ENCODE measurements at regions not wholly inside any gene's neighbourhood (a gene's known extent, or its start where the extent isn't known, plus 50 kb on each side); places are given as distances from the start of the nearest gene placed in this dataset.
A peak's percentile ranks its signal among the peaks of the same experiment; 100 is the strongest.
"Not testable (repeated sequence)": the region's sequence is repeated elsewhere in the genome, so short reads cannot be mapped to it uniquely, and the experiment has no call there.

DNA sequence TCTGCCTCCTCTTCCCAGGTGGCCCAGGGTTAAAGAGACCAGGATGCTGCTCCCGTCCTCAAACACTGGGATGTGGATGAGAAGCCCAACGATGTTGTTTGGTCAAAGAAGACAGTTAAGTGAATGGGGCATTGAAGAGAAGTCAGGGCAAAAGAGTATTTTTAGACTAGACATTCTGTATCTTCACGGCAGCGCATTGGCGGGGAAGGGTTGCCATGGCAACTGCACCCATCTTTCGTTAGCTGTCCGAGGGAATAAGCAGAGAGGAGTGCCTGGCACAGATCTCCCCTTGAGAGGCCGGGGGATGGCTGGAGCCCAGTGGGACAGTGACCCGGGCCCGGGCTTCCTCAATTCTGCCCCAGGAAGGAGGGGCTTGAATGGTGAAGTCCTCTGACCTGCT, 56.4 kb upstream of the GPR31 start:
- TF ChIP-seq, protein P1, sequence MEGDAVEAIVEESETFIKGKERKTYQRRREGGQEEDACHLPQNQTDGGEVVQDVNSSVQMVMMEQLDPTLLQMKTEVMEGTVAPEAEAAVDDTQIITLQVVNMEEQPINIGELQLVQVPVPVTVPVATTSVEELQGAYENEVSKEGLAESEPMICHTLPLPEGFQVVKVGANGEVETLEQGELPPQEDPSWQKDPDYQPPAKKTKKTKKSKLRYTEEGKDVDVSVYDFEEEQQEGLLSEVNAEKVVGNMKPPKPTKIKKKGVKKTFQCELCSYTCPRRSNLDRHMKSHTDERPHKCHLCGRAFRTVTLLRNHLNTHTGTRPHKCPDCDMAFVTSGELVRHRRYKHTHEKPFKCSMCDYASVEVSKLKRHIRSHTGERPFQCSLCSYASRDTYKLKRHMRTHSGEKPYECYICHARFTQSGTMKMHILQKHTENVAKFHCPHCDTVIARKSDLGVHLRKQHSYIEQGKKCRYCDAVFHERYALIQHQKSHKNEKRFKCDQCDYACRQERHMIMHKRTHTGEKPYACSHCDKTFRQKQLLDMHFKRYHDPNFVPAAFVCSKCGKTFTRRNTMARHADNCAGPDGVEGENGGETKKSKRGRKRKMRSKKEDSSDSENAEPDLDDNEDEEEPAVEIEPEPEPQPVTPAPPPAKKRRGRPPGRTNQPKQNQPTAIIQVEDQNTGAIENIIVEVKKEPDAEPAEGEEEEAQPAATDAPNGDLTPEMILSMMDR (IDR thresholded peaks at IDR 0.05; ENCODE audit: insufficient read depth, low read length) = no peak
- no peak for DNase-seq (ENCODE audit: low read depth)
- H3K4me3 ChIP-seq (ENCODE audit: low read depth, low read length) = no peak overlapping the region

DNA sequence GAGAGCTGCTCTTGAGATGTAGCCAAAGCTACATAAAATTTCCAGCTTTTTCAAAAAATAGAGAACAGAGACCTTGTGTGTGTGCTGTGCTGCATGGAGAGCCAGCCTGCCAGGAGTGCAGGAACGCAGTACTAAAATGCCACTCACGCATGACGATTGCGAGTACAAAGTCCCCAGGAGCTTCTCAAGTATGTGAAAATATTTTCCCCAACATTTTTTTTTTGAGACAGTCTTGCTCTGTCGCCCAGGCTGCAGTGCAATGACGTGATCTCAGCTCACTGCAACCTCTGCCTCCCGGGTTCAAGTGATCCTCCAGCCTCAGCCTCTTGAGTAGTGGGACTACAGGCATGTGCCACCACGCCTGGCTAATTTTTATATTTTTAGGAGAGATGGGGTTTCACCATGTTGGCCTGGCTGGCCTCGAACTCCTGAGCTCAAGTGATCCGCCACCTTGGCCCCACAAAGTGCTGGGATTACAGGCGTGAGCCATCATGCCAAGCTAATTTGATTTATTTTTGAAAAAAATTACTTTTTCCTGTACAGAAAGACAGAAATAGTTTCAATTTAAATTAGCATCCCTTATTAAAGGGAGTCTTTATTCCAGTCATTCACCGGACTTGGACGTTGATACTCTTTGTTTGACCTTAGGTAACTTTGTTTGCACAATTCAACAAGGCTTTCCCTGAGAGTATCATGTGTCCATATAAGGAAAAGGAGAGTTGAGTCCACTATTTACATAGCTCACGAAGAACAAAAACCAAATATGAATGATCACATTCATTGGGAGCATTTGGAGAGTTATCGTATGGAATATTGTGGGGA, 57.9 kb upstream of the GPR31 start:
- not testable (repeated sequence) for H3K4me3 ChIP-seq (ENCODE audit: low read depth, low read length); DNase-seq (ENCODE audit: low read depth)

DNA sequence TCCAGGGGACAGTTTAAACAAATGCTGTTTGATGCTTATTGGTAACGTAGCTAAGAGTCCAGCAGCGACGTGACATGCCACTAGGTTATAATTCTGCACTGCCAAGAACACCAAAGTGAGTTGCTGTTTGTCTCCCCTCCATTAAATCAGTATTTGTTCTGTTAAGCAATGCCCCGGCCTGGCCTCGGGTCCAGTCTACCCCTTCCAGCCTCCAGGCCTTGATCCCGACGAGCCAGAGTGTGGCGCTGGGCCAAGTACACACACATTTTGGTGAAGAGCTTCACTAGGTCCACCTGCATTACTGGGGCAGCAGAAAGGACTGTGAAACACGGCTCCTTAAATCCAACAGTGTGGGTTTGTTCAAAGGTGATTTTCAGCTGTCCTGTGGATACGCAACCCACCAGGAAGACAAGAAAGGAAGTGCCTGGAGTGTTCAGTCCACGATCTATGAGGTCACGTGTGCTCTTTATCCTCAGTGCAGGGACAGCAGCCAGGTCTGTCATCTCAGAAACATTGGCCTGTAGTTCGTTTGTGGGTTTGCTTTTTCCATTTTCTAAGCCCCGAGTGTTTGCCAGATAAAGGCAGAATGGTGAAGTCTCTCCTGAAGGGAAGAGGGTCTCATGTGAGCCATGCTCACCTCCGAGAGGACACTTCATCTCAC, 58.7 kb upstream of the GPR31 start:
- not testable (repeated sequence) for DNase-seq (ENCODE audit: low read depth); H3K4me3 ChIP-seq (ENCODE audit: low read depth, low read length)

DNA sequence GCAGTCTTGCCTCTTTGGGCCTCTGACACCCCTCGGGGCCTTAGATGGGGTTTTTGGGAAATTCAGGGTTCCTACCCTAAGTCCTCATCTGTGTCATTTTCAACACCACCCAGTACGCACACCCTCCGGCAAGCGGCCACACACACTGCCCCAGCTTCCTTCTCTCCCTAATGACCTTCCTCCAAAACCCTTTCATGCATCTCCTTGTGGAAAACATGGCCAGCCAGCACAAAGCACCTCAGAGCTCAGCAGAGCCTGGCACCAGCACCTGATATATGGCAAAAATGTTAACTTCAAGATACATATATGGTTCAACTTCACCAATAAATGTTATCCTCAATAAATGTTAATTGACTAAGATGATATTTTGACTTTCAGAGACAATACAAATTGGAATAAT, 59.3 kb upstream of the GPR31 start:
- not testable (repeated sequence) for DNase-seq (ENCODE audit: low read depth); H3K4me3 ChIP-seq (ENCODE audit: low read depth, low read length)

DNA sequence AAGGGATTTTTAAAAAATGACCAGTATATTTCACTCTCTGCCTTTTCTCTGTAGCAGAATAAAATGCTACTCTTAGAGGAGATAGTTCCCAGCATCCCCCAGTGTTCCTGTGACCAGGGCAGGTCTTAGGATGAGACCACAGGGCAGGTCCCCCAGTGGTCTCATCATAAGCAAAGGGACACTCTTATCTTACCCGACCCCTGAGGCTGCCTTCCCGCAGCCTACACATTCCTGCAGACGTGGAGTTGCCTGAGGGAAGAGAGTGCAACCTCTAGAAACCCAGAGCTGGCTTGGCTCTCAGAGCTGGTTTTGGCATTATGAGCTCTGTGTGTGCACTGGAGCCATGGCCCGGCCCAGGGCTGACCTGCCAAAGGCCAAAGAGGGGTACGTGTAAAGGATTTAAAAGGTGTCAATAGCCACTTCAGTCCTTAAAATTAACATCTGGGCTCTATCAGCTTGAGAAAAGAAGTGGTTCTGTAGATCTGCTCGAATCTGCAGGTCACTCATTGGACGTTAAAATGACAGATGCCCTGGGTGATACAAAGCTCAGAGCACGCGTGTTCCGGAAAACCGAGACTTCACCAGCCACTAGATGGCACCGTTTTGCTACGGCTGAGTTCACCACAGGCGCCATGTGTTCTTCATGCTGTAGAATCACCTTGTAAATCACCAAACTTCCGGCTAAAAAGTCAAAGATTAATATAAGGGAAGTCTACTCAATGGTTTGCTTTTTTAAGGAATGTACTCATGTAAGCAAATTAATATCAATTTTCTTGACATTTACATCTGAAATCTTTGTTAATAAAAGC, 60.4 kb upstream of the GPR31 start:
- DNase-seq (ENCODE audit: low read depth) = peak; percentile 37
- not testable (repeated sequence) for H3K4me3 ChIP-seq (ENCODE audit: low read depth, low read length)

DNA sequence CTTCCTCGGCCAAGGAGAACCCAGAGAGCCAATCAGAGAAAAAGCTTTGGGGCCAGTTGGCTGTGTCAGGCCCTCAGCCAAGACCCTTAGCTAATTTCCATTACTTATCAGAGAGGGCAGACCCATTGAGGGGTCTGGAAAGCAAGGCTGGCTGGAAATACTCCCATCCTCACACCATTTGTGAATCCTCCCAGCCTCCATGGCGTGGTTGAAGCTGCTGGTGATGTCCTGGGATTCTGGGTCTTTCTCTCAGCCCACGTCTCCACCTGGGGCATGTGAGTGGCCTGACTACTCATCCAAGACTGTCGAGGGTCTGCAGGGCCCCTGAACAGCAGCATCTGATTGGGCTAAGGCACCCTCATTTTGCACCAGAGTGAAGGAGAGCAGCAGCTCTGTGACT, 61.3 kb upstream of the GPR31 start:
- H3K4me3 ChIP-seq (ENCODE audit: low read depth, low read length); DNase-seq (ENCODE audit: low read depth): not testable (repeated sequence)

DNA sequence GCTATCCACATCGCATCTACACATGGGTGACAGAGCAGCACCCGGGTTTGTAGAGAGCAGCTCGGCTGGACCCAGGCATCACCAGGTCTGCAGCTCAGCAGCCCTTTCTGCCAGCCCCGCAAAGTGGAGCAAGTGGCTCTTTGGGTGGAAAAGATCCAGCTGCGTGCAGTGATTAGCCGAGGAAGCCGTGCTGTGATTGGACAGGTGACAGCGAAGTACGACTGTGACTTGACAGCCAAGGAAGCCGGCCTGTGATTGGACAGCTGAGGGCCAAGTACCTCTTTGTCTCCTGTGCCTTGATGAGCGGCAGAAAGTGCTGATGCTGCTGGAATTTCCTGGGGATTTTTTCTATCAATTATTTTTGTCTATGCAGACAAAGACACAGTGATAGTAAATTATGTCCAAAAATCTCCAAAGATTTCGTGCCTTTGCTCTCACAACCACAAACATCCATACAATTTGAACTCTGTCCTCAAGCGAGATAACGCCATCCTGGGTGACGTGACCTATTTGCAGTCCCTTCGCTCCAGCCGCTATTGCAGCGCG, 62.3 kb upstream of the GPR31 start:
- DNase-seq (ENCODE audit: low read depth) = no peak
- TF ChIP-seq, protein P1 (IDR thresholded peaks at IDR 0.05; ENCODE audit: insufficient read depth, low read length) = no peak
- no peak overlapping the region for H3K4me3 ChIP-seq (ENCODE audit: low read depth, low read length)

DNA sequence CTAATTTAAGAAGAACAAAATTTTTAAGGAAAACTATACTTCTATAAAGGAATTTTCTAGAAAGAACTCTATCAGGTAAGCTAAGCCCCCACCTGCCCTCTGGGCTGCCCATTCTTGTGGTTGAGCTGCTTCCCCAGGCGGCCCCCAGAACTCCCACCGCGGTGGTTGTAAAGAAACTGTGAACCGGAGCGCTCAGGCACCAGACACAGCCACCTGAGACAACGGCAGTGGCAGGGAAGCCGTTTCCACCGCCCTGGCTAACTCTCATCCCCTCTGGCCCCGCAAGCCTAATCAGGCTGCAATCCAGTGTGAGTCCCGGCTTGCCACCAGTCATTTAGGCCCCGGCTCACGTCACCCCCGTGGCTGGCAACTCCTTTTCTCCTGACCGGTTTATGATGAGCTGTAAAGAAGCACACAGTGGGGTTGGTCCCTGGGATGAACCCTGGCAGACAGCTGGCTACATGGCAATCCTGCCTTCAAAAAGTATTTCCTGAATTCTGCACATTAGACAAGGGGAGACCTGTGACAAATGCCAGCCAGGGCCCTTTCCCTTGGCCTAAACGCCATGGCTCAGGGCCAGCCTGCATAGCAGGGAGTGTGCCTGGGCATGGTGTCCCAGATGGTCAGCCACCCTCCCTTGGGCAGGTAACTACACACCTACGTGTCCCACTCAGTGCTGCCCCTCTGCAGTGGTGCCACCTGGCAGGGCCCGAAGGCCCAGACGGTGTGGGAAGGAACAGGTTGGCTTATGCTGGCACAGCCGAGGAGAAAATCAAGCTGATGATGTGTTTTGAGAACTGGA, 63.8 kb upstream of the GPR31 start:
- no peak for DNase-seq (ENCODE audit: low read depth)
- TF ChIP-seq, protein P1 (IDR thresholded peaks at IDR 0.05; ENCODE audit: insufficient read depth, low read length) = no peak
- no peak overlapping the region for H3K4me3 ChIP-seq (ENCODE audit: low read depth, low read length)

DNA sequence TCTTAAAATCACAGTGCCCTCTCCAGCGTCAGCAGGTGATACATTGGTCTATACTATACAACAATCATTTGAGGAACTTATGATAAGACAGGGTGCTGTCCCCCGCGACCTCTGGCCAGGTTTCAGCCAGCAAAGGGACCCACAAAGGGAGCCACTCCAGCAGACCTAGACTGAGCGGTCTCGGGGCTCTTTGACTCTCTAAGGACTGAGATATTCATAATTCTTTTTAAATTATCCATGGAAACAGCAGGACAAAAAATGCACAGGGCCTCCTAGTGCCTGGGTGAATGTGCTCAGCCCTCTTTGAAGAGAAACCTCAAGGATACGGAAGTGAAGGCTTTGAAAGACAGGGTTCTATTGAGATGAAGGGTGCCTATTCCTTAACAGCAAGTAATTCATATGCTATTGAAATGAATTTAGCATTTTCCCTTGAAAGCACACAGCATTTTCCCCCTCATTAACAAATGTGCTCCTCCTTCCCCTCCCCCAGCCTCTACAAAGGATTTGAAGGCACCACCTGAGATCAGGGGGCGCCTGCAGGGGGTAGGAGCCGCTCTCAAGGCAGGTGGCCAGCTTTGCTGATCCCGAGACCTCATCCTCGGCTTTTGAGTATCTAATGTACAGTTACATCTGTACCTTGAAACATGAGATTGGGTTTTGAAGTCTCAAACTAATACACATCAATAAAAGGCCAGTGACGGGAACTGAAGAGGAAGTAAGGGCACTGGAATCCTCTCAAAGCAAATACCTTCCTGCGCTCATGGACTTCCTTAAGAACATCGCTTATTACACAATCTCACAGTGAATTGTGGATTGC, 65.3 kb upstream of the UNC93A start:
- not testable (repeated sequence) for DNase-seq (ENCODE audit: low read depth); H3K4me3 ChIP-seq (ENCODE audit: low read depth, low read length)

All from fibroblast of the aortic adventitia (primary cell).